A549 (cell line): ENCODE measurements at regions not wholly inside any gene's neighbourhood (a gene's known extent, or its start where the extent isn't known, plus 50 kb on each side); places are given as distances from the start of the nearest gene placed in this dataset.

ENCODE experiments used
- ATAC-seq, 2 experiments: fragments of 200-7000 bp in 1 of 2; fragments of >200 bp in 1 of 2; cut with Nextera tagmentation in 1 of 2; cut with Tn5 transposase in 1 of 2; 3 replicates each; pipeline versions ENCODE4 v1.8.0 to v1.9.1; 2018 to 2020; ENCODE audit warnings: mild to moderate bottlenecking in 1 of 2, moderate library complexity in 1 of 2
- CTCF ChIA-PET: fragments of 300-600 bp; sonication (Branson Sonifier 250); formaldehyde crosslinking; extraction: SDS; loops from one replicate; lab custom pipeline; 2021; ENCODE audit warnings: antibody characterized with exemption, inconsistent platforms; lab: Yijun Ruan, JAX
- POLR2A ChIA-PET: fragments of 350-600 bp; formaldehyde crosslinking; extraction: SDS; loops from one replicate; lab custom pipeline; 2021; ENCODE audit warnings: antibody characterized with exemption, inconsistent platforms; lab: Yijun Ruan, JAX
- DNase-seq, 2 experiments: peaks; one replicate each; pipeline versions ENCODE4 v3.0.0 to v3.0.0-alpha.2; 2011 to 2016; ENCODE audit warnings: low read depth in 1 of 2, low spot score in 1 of 2
- FAIRE-seq: peaks from 2 replicates; lab custom pipeline; 2011; peaks lifted over from hg19 to GRCh38; lab: Jason Lieb, UNC
- H3K27ac ChIP-seq, 2 experiments: fragments of >200 bp; sonication (Bioruptor Twin); formaldehyde crosslinking; 3 replicates each; pipeline ENCODE4 v1.5.1; 2016 to 2017
- H3K4me1 ChIP-seq: fragments of >200 bp; sonication (Bioruptor Twin); formaldehyde crosslinking; 3 replicates; pipeline ENCODE4 v1.6.1; 2016
- H3K4me2 ChIP-seq: fragments of >200 bp; sonication (Bioruptor Twin); formaldehyde crosslinking; 3 replicates; pipeline ENCODE4 v1.6.1; 2016
- H3K4me3 ChIP-seq: fragments of >200 bp; sonication (Bioruptor Twin); formaldehyde crosslinking; 3 replicates; pipeline ENCODE4 v1.5.1; 2016
- H3K9me3 ChIP-seq: fragments of >200 bp; sonication (Bioruptor Twin); formaldehyde crosslinking; 3 replicates; pipeline ENCODE4 v1.6.1; 2016
- BHLHE40 ChIP-seq: IDR thresholded peaks from 2 replicates; pipeline ENCODE4 v1.6.1; 2012; ENCODE audit warnings: low read depth, low read length, inconsistent platforms
- CEBPB ChIP-seq, 2 experiments: fragments of >200 bp in 1 of 2; sonication (Bioruptor Twin) in 1 of 2; formaldehyde crosslinking in 1 of 2; IDR thresholded peaks; 2 replicates each; pipeline ENCODE4 v1.6.1; 2012 to 2016
- CHD2 ChIP-seq: fragments of 150-350 bp; IDR thresholded peaks from 2 replicates; pipeline ENCODE4 v1.6.1; 2014; ENCODE audit warnings: low read length; ENCODE audit not compliant: partially characterized antibody
- EHF ChIP-seq: fragments of 250-450 bp; sonication (Bioruptor Pico); IDR thresholded peaks from 2 replicates; pipeline ENCODE4 v1.5.0; 2020; ENCODE audit warnings: mild to moderate bottlenecking
- EP300 ChIP-seq, 2 experiments: fragments of >200 bp; sonication (Bioruptor Twin); formaldehyde crosslinking; IDR thresholded peaks; 2 replicates in 1 of 2; 3 replicates in 1 of 2; pipeline ENCODE4 v1.6.1; 2016 to 2017
- FOSL2 ChIP-seq, 2 experiments: fragments of 450-650 bp in 1 of 2; fragments of >200 bp in 1 of 2; sonication (Bioruptor Twin) in 1 of 2; formaldehyde crosslinking; IDR thresholded peaks; 2 replicates each; pipeline versions ENCODE4 v1.5.0 to v1.6.1; 2016 to 2020; ENCODE audit warnings: mild to moderate bottlenecking in 1 of 2, moderate library complexity in 1 of 2
- GATA3 ChIP-seq: IDR thresholded peaks from 2 replicates; pipeline ENCODE4 v1.6.1; 2012; ENCODE audit warnings: borderline replicate concordance
- HDAC2 ChIP-seq: fragments of 200-600 bp; sonication (generic); IDR thresholded peaks from 2 replicates; pipeline ENCODE4 v1.6.1; 2016
- NPAS2 ChIP-seq: fragments of 250-450 bp; sonication (Bioruptor Pico); IDR thresholded peaks from 2 replicates; pipeline ENCODE4 v1.8.0; 2022; ENCODE audit warnings: mild to moderate bottlenecking, moderate library complexity, borderline replicate concordance
- RAD21 ChIP-seq, 2 experiments: fragments of >200 bp in 1 of 2; sonication (Bioruptor Twin) in 1 of 2; formaldehyde crosslinking in 1 of 2; IDR thresholded peaks in 1 of 2; conservative IDR thresholded peaks in 1 of 2; 2 replicates in 1 of 2; 3 replicates in 1 of 2; pipeline ENCODE4 v1.6.1; 2012 to 2018; ENCODE audit warnings: inconsistent platforms in 1 of 2
- RNF2 ChIP-seq: fragments of 200-600 bp; sonication (generic); IDR thresholded peaks from 2 replicates; pipeline ENCODE4 v1.6.1; 2016; ENCODE audit warnings: low read depth, mild to moderate bottlenecking, antibody characterized with exemption, moderate library complexity, borderline replicate concordance
- SMC3 ChIP-seq: fragments of >200 bp; sonication (Bioruptor Twin); formaldehyde crosslinking; IDR thresholded peaks from 3 replicates; pipeline ENCODE4 v1.6.1; 2018; ENCODE audit warnings: inconsistent platforms
- ZSCAN20 ChIP-seq: fragments of 250-450 bp; sonication (Bioruptor Pico); IDR thresholded peaks from 2 replicates; pipeline ENCODE4 v1.8.0; 2022; ENCODE audit warnings: mild to moderate bottlenecking, moderate library complexity
- WGBS: methylation state at CpG from one replicate; pipeline ENCODE4 v1.1.6; 2017; ENCODE audit errors: missing lambda C conversion rate; 5-methylcytosine and 5-hydroxymethylcytosine counted together
- TF ChIP-seq, protein P1 (sequence below): fragments of 250-450 bp; sonication (Bioruptor Pico); IDR thresholded peaks from 2 replicates; pipeline ENCODE4 v1.5.0; 2021; ENCODE audit warnings: mild to moderate bottlenecking, moderate library complexity, borderline replicate concordance
- TF ChIP-seq, protein P2 (sequence below): fragments of >200 bp; sonication (Bioruptor Twin); formaldehyde crosslinking; IDR thresholded peaks from 3 replicates; pipeline ENCODE4 v1.6.1; 2016
- TF ChIP-seq, protein P3 (sequence below): fragments of 150-350 bp; IDR thresholded peaks from 2 replicates; pipeline ENCODE4 v1.6.1; 2014; ENCODE audit warnings: low read depth, mild to moderate bottlenecking, low read length
- TF ChIP-seq, protein P4 (sequence below): fragments of >200 bp; sonication (Bioruptor Twin); formaldehyde crosslinking; IDR thresholded peaks from 3 replicates; pipeline ENCODE4 v1.5.1; 2016
- TF ChIP-seq, protein P5 (sequence below): fragments of >200 bp; sonication (Bioruptor Twin); formaldehyde crosslinking; IDR thresholded peaks from 2 replicates; pipeline ENCODE4 v1.6.1; 2016

DNA sequence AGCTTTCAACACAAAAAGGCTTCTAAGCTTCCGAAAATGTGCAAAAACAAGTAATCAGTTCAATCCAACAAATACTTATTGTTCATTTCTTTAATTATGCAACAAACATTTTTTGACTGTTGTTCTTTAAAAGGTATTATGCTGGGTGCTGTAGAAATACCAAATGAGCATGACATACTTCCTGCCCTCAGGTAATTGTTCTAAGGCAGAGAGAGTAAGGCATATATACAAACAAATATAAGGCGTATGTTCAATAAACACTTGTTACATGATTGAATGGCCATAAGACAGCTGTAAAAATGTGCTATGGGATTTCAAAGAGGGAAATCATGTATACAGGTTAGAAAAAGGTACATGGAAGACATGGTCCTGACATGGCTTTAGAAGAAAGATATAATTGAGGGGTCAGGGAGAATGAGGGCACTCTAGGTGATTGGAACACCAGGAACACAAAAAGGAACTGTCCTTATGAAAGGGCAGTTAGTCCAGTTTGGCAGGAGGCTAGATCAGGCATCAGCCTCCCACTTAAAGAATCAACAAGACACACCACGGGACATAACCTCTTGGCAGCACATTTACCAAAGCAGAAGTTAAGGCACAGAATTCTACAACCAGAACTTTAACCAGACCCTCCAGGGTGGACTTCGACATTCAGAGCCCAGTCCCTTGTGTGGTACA lies 135.8 kb upstream of the SCAF11 start:
- TF ChIP-seq NPAS2 (no peak), CEBPB (IDR thresholded peaks at IDR 0.05) (no peak), BHLHE40 (no peak), FOSL2 (IDR thresholded peaks at IDR 0.05) (no peak), FOSL2 (CRISPR knock-in tag; IDR thresholded peaks at IDR 0.05) (no peak), RAD21 (conservative IDR thresholded peaks at IDR 0.05 in 1 of 2, IDR thresholded peaks at IDR 0.05 in 1 of 2) (no peak), CHD2 (no peak), HDAC2 (no peak), ZSCAN20 (CRISPR knock-in tag) (no peak), EP300 (IDR thresholded peaks at IDR 0.05) (no peak), GATA3 (no peak)
- TF ChIP-seq, protein P1, sequence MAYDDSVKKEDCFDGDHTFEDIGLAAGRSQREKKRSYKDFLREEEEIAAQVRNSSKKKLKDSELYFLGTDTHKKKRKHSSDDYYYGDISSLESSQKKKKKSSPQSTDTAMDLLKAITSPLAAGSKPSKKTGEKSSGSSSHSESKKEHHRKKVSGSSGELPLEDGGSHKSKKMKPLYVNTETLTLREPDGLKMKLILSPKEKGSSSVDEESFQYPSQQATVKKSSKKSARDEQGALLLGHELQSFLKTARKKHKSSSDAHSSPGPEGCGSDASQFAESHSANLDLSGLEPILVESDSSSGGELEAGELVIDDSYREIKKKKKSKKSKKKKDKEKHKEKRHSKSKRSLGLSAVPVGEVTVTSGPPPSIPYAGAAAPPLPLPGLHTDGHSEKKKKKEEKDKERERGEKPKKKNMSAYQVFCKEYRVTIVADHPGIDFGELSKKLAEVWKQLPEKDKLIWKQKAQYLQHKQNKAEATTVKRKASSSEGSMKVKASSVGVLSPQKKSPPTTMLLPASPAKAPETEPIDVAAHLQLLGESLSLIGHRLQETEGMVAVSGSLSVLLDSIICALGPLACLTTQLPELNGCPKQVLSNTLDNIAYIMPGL (CRISPR knock-in tag), result no peak
- TF ChIP-seq, protein P2, sequence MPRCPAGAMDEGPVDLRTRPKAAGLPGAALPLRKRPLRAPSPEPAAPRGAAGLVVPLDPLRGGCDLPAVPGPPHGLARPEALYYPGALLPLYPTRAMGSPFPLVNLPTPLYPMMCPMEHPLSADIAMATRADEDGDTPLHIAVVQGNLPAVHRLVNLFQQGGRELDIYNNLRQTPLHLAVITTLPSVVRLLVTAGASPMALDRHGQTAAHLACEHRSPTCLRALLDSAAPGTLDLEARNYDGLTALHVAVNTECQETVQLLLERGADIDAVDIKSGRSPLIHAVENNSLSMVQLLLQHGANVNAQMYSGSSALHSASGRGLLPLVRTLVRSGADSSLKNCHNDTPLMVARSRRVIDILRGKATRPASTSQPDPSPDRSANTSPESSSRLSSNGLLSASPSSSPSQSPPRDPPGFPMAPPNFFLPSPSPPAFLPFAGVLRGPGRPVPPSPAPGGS, result no peak
- TF ChIP-seq, protein P3, sequence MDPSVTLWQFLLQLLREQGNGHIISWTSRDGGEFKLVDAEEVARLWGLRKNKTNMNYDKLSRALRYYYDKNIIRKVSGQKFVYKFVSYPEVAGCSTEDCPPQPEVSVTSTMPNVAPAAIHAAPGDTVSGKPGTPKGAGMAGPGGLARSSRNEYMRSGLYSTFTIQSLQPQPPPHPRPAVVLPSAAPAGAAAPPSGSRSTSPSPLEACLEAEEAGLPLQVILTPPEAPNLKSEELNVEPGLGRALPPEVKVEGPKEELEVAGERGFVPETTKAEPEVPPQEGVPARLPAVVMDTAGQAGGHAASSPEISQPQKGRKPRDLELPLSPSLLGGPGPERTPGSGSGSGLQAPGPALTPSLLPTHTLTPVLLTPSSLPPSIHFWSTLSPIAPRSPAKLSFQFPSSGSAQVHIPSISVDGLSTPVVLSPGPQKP, result no peak
- TF ChIP-seq, all 56 proteins: peak for 0
- no peak for FAIRE-seq
- WGBS, result 66% methylated on average over 4 of the region's 4 CpGs
- H3K4me3 ChIP-seq, result no peak overlapping the region
- H3K9me3 ChIP-seq, result no peaks in the 10 kb centered on the region
- no peak for ATAC-seq
- no peak overlapping the region; the same call in 2 of the 3 replicates for H3K4me2 ChIP-seq
- DNase-seq, result no peak
- H3K27ac ChIP-seq, result no peak overlapping the region
- CTCF ChIA-PET, result interaction anchor here (0.7 to 4.0 kb wide), 23 partner anchors 9 to 1251 kb away, joined by 3 to 40 read pairs (median 6); no protein-coding TSS in a partner anchor
- POLR2A ChIA-PET, result no interaction called here
- H3K4me1 ChIP-seq, result peaks cover 14% of the 10 kb centered on the region

DNA sequence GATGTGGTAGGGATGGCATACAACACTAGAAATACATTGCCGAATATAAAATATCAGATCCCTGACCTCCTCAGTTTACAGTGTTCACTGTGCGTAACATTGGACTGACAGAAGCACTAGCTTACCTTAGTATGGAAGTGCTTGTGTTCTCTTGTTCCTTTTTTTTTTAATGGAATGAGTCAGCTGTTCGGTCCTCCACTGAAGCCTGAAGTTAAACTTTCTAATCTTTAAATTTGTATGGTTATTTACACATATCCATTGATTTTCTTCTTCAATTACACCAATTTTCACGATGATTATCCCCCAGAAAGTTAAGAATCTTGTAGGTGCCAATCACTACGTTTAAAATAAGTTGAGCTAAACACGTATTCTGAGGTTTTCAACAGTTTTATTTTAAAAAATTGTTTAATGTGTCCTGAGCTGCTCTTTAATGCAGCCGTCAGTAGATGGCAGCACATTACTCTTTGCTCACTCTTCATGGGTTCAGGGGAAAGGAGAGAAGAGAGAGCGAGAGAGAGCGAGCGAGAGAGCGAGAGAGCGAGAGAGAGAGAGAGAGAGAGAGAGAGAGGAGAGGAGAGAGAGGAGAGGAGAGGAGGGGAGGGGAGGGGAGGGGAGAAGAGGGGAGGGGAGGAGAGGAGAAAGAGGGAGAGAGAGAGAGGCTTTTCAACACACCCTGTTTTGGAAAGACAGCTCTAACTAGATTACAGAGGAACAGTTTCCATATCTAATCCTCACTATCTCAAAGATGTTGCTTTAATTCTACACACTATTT lies 134.7 kb upstream of the SCAF11 start:
- peak; percentile 59 to 87 for DNase-seq
- peak overlapping the region; percentile 67 for H3K4me2 ChIP-seq
- peaks cover 14% of the 10 kb centered on the region for H3K4me1 ChIP-seq
- WGBS, result 16% methylated on average over 10 of the region's 12 CpGs
- ChIA-PET POLR2A (interaction anchor here (0.7 kb wide), 1 partner anchor 247 kb away, joined by 3 read pairs; no protein-coding TSS in a partner anchor), CTCF (interaction anchor here (0.6 to 4.0 kb wide), 74 partner anchors 9 to 1890 kb away, joined by 3 to 40 read pairs (median 4); no protein-coding TSS in a partner anchor)
- no peak for TF ChIP-seq RNF2
- TF ChIP-seq RAD21 (conservative IDR thresholded peaks at IDR 0.05 in 1 of 2, IDR thresholded peaks at IDR 0.05 in 1 of 2), result peak; percentile 76 to 87
- TF ChIP-seq ZSCAN20 (CRISPR knock-in tag), result no peak
- no peak for TF ChIP-seq EHF (CRISPR knock-in tag)
- TF ChIP-seq, protein P4, sequence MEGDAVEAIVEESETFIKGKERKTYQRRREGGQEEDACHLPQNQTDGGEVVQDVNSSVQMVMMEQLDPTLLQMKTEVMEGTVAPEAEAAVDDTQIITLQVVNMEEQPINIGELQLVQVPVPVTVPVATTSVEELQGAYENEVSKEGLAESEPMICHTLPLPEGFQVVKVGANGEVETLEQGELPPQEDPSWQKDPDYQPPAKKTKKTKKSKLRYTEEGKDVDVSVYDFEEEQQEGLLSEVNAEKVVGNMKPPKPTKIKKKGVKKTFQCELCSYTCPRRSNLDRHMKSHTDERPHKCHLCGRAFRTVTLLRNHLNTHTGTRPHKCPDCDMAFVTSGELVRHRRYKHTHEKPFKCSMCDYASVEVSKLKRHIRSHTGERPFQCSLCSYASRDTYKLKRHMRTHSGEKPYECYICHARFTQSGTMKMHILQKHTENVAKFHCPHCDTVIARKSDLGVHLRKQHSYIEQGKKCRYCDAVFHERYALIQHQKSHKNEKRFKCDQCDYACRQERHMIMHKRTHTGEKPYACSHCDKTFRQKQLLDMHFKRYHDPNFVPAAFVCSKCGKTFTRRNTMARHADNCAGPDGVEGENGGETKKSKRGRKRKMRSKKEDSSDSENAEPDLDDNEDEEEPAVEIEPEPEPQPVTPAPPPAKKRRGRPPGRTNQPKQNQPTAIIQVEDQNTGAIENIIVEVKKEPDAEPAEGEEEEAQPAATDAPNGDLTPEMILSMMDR, result peak; percentile 61
- TF ChIP-seq SMC3, result peak; percentile 79
- TF ChIP-seq, protein P5, sequence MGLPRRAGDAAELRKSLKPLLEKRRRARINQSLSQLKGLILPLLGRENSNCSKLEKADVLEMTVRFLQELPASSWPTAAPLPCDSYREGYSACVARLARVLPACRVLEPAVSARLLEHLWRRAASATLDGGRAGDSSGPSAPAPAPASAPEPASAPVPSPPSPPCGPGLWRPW, result no peak
- peak overlapping the region in 1 of 2 experiments; percentile 17; a peak in 3 of 6 replicates for H3K27ac ChIP-seq
- ATAC-seq, result peak; percentile 92 to 96
- peak; percentile 7 for FAIRE-seq
- peak overlapping the region; percentile 7; the same call in 1 of the 3 replicates for H3K4me3 ChIP-seq
- H3K9me3 ChIP-seq, result no peaks in the 10 kb centered on the region
